Activated T-helper 2 cell treated with anti-CD3 and anti-CD28 coated beads, Interferon-gamma antibody, Interleukin-2, Interleukin-4, amounts not matched to agents 10 μg/mL and 5 μg/mL and 100 μg/mL, durations not matched to agents 14 hours and 24 hours and 36 hours (primary cell): ENCODE measurements at regions not wholly inside any gene's neighbourhood (a gene's known extent, or its start where the extent isn't known, plus 50 kb on each side); places are given as distances from the start of the nearest gene placed in this dataset.

Source experiments
- DNase-seq: peaks from one replicate; pipeline ENCODE4 v3.0.0; 2021; ENCODE audit warnings: low spot score
- H3K27ac Mint-ChIP-seq: one replicate; pipeline ENCODE4 v1.8.0; 2021; ENCODE audit warnings: mixed read lengths
- H3K27me3 Mint-ChIP-seq: one replicate; pipeline ENCODE4 v1.8.0; 2021; ENCODE audit warnings: low read depth, mixed read lengths
- H3K36me3 Mint-ChIP-seq: one replicate; pipeline ENCODE4 v1.8.0; 2021; ENCODE audit warnings: low read depth, mixed read lengths
- H3K4me1 Mint-ChIP-seq: one replicate; pipeline ENCODE4 v1.8.0; 2021; ENCODE audit warnings: low read depth, mixed read lengths
- H3K4me3 Mint-ChIP-seq: one replicate; pipeline ENCODE4 v1.8.0; 2021; ENCODE audit warnings: low read depth, mild to moderate bottlenecking, moderate library complexity, mixed read lengths
- H3K9me3 Mint-ChIP-seq: one replicate; pipeline ENCODE4 v1.8.0; 2021; ENCODE audit warnings: mixed read lengths
- intact Hi-C: fragments of 100-400 bp; cut with micrococcal nuclease; formaldehyde crosslinking; loops from one replicate; pipeline ENCODE4 v1.15.1; 2023

GRCh38 chr10:10800961-10801360 lies 216.7 kb upstream of the CELF2 start:
- H3K27me3 Mint-ChIP-seq, result peaks cover 7% of the 10 kb centered on the region
- DNase-seq, result no peak
- no peaks in the 10 kb centered on the region for H3K4me1 Mint-ChIP-seq

GRCh38 chr10:10803278-10803677 lies 214.4 kb upstream of the CELF2 start:
- H3K27ac Mint-ChIP-seq, result no peak overlapping the region
- H3K9me3 Mint-ChIP-seq, result no peaks in the 10 kb centered on the region
- H3K4me1 Mint-ChIP-seq, result no peaks in the 10 kb centered on the region

More at GRCh38 chr10:10800961-10801360, 216.7 kb upstream of the CELF2 start:
- Mint-ChIP-seq H3K9me3 (no peaks in the 10 kb centered on the region), H3K27ac (no peak overlapping the region), H3K36me3 (no peaks in the 10 kb centered on the region), H3K4me3 (no peak overlapping the region)
- intact Hi-C loops, result no loop called here

GRCh38 chr10:10804061-10804460 lies 213.6 kb upstream of the CELF2 start:
- intact Hi-C loops, result no loop called here
- no peak for DNase-seq
- H3K9me3 Mint-ChIP-seq, result no peaks in the 10 kb centered on the region
- no peaks in the 10 kb centered on the region for H3K36me3 Mint-ChIP-seq
- peaks cover under 1% of the 10 kb centered on the region for H3K27me3 Mint-ChIP-seq
- H3K4me1 Mint-ChIP-seq, result no peaks in the 10 kb centered on the region
- no peak overlapping the region for H3K4me3 Mint-ChIP-seq
- H3K27ac Mint-ChIP-seq, result no peak overlapping the region

More at GRCh38 chr10:10803278-10803677, 214.4 kb upstream of the CELF2 start:
- no peaks in the 10 kb centered on the region for H3K36me3 Mint-ChIP-seq
- DNase-seq, result no peak
- peaks cover under 1% of the 10 kb centered on the region for H3K27me3 Mint-ChIP-seq
- H3K4me3 Mint-ChIP-seq, result no peak overlapping the region
- intact Hi-C loops, result no loop called here

GRCh38 chr10:10804998-10805740 lies 212.5 kb upstream of the CELF2 start:
- H3K27me3 Mint-ChIP-seq, result peaks cover 2% of the 10 kb centered on the region
- intact Hi-C loops, result no loop called here
- no peaks in the 10 kb centered on the region for H3K4me1 Mint-ChIP-seq
- no peak for DNase-seq
- H3K9me3 Mint-ChIP-seq, result no peaks in the 10 kb centered on the region
- H3K36me3 Mint-ChIP-seq, result no peaks in the 10 kb centered on the region
- H3K4me3 Mint-ChIP-seq, result no peak overlapping the region
- H3K27ac Mint-ChIP-seq, result no peak overlapping the region

GRCh38 chr10:10807106-10807505 lies 210.6 kb upstream of the CELF2 start:
- Mint-ChIP-seq H3K4me1 (no peaks in the 10 kb centered on the region), H3K27ac (no peak overlapping the region), H3K9me3 (peaks cover 4% of the 10 kb centered on the region), H3K36me3 (no peaks in the 10 kb centered on the region), H3K27me3 (peaks cover 2% of the 10 kb centered on the region), H3K4me3 (no peak overlapping the region)
- intact Hi-C loops, result no loop called here
- no peak for DNase-seq

GRCh38 chr10:10811562-10811961 lies 206.1 kb upstream of the CELF2 start:
- no peak overlapping the region for H3K27ac Mint-ChIP-seq
- no peaks in the 10 kb centered on the region for H3K36me3 Mint-ChIP-seq
- no peaks in the 10 kb centered on the region for H3K4me1 Mint-ChIP-seq
- DNase-seq, result no peak
- H3K27me3 Mint-ChIP-seq, result peaks cover 4% of the 10 kb centered on the region
- H3K4me3 Mint-ChIP-seq, result no peak overlapping the region
- intact Hi-C loops, result no loop called here
- peaks cover 4% of the 10 kb centered on the region for H3K9me3 Mint-ChIP-seq

GRCh38 chr10:10813656-10814055 lies 204.0 kb upstream of the CELF2 start:
- no peak for DNase-seq
- intact Hi-C loops, result no loop called here
- Mint-ChIP-seq H3K27me3 (peaks cover 4% of the 10 kb centered on the region), H3K4me3 (no peak overlapping the region), H3K36me3 (no peaks in the 10 kb centered on the region), H3K27ac (no peak overlapping the region), H3K9me3 (peaks cover 8% of the 10 kb centered on the region), H3K4me1 (no peaks in the 10 kb centered on the region)

GRCh38 chr10:10814069-10814468 lies 203.6 kb upstream of the CELF2 start:
- Mint-ChIP-seq H3K27ac (no peak overlapping the region), H3K27me3 (peaks cover 3% of the 10 kb centered on the region), H3K4me3 (no peak overlapping the region), H3K9me3 (peaks cover 8% of the 10 kb centered on the region), H3K4me1 (no peaks in the 10 kb centered on the region), H3K36me3 (no peaks in the 10 kb centered on the region)
- intact Hi-C loops, result no loop called here
- DNase-seq, result no peak

GRCh38 chr10:10816447-10816846 lies 201.2 kb upstream of the CELF2 start:
- Mint-ChIP-seq H3K36me3 (no peaks in the 10 kb centered on the region), H3K4me1 (no peaks in the 10 kb centered on the region), H3K27me3 (peaks cover 2% of the 10 kb centered on the region), H3K27ac (no peak overlapping the region), H3K9me3 (peaks cover 8% of the 10 kb centered on the region), H3K4me3 (no peak overlapping the region)
- DNase-seq, result no peak
- intact Hi-C loops, result no loop called here

- no peak for DNase-seq
- peaks cover 4% of the 10 kb centered on the region for H3K9me3 Mint-ChIP-seq
- no peak overlapping the region for H3K27ac Mint-ChIP-seq
- intact Hi-C loops, result no loop called here
- H3K27me3 Mint-ChIP-seq, result peaks cover 2% of the 10 kb centered on the region
- no peaks in the 10 kb centered on the region for H3K36me3 Mint-ChIP-seq
- H3K4me3 Mint-ChIP-seq, result no peak overlapping the region
- H3K4me1 Mint-ChIP-seq, result no peaks in the 10 kb centered on the region
These were observed 200.1 kb upstream of the CELF2 start for GRCh38 chr10:10817609-10818008.

- intact Hi-C loops, result no loop called here
- peaks cover 4% of the 10 kb centered on the region for H3K9me3 Mint-ChIP-seq
These were observed 199.6 kb upstream of the CELF2 start for GRCh38 chr10:10818082-10818481.

GRCh38 chr10:10819206-10819856 lies 198.3 kb upstream of the CELF2 start:
- H3K4me1 Mint-ChIP-seq, result no peaks in the 10 kb centered on the region
- H3K27ac Mint-ChIP-seq, result no peak overlapping the region
- no peaks in the 10 kb centered on the region for H3K36me3 Mint-ChIP-seq
- intact Hi-C loops, result no loop called here
- H3K27me3 Mint-ChIP-seq, result peaks cover 2% of the 10 kb centered on the region
- H3K4me3 Mint-ChIP-seq, result no peak overlapping the region
- no peak for DNase-seq
- H3K9me3 Mint-ChIP-seq, result peaks cover 4% of the 10 kb centered on the region

More at GRCh38 chr10:10818082-10818481, 199.6 kb upstream of the CELF2 start:
- peaks cover 2% of the 10 kb centered on the region for H3K27me3 Mint-ChIP-seq
- H3K4me3 Mint-ChIP-seq, result no peak overlapping the region
- no peaks in the 10 kb centered on the region for H3K4me1 Mint-ChIP-seq
- no peak overlapping the region for H3K27ac Mint-ChIP-seq
- DNase-seq, result no peak
- no peaks in the 10 kb centered on the region for H3K36me3 Mint-ChIP-seq

- DNase-seq, result no peak
These were observed 195.7 kb upstream of the CELF2 start for GRCh38 chr10:10821926-10822325.

More at GRCh38 chr10:10821926-10822325, 195.7 kb upstream of the CELF2 start:
- intact Hi-C loops, result no loop called here
- Mint-ChIP-seq H3K4me3 (no peak overlapping the region), H3K27me3 (no peaks in the 10 kb centered on the region), H3K9me3 (peaks cover 4% of the 10 kb centered on the region), H3K4me1 (no peaks in the 10 kb centered on the region), H3K36me3 (no peaks in the 10 kb centered on the region), H3K27ac (no peak overlapping the region)
